HG02588 (cell line): ENCODE measurements at regions not wholly inside any gene's neighbourhood (a gene's known extent, or its start where the extent isn't known, plus 50 kb on each side); places are given as distances from the start of the nearest gene placed in this dataset.
"Not testable (repeated sequence)": the region's sequence is repeated elsewhere in the genome, so short reads cannot be mapped to it uniquely, and the experiment has no call there.

Experiments used
- ATAC-seq: cut with Tn5 transposase; IDR thresholded peaks from one replicate; pipeline ENCODE4 v1.9.1; 2021; ENCODE audit warnings: mild to moderate bottlenecking, moderate library complexity; ENCODE audit not compliant: unreplicated experiment

GRCh38 chr3:70519026-70519425 lies 206.6 kb upstream of the MDFIC2 start:
- ATAC-seq = no peak

GRCh38 chr3:70518356-70518755 lies 205.9 kb upstream of the MDFIC2 start:
- no peak for ATAC-seq

GRCh38 chr3:70517124-70517890 lies 204.9 kb upstream of the MDFIC2 start:
- ATAC-seq = no peak

- ATAC-seq = no peak
Measured at GRCh38 chr3:70516076-70516475, 203.6 kb upstream of the MDFIC2 start.

- ATAC-seq = no peak
Measured at GRCh38 chr3:70507486-70507885, 195.0 kb upstream of the MDFIC2 start.

GRCh38 chr3:70506775-70507174 lies 194.3 kb upstream of the MDFIC2 start:
- ATAC-seq = no peak

GRCh38 chr3:70501561-70501960 lies 189.1 kb upstream of the MDFIC2 start:
- no peak for ATAC-seq

GRCh38 chr3:70488816-70489215 lies 176.4 kb upstream of the MDFIC2 start:
- no peak for ATAC-seq

GRCh38 chr3:70488131-70488530 lies 175.7 kb upstream of the MDFIC2 start:
- ATAC-seq = no peak

GRCh38 chr3:70486414-70487017 lies 174.1 kb upstream of the MDFIC2 start:
- ATAC-seq = no peak

GRCh38 chr3:70476174-70476573 lies 163.7 kb upstream of the MDFIC2 start:
- no peak for ATAC-seq

- ATAC-seq = no peak
Measured at GRCh38 chr3:70471464-70472342, 159.3 kb upstream of the MDFIC2 start.

- ATAC-seq = no peak
Measured at GRCh38 chr3:70466096-70466495, 153.7 kb upstream of the MDFIC2 start.

GRCh38 chr3:70464876-70465275 lies 152.4 kb upstream of the MDFIC2 start:
- ATAC-seq = no peak

GRCh38 chr3:70464465-70464864 lies 152.0 kb upstream of the MDFIC2 start:
- no peak for ATAC-seq

GRCh38 chr3:70450220-70450619 lies 137.8 kb upstream of the MDFIC2 start:
- not testable (repeated sequence) for ATAC-seq

- not testable (repeated sequence) for ATAC-seq
Measured at GRCh38 chr3:70435422-70435821, 123.0 kb upstream of the MDFIC2 start.

- ATAC-seq = no peak
Measured at GRCh38 chr3:70433091-70433490, 120.7 kb upstream of the MDFIC2 start.

- ATAC-seq = no peak
Measured at GRCh38 chr3:70431911-70432310, 119.5 kb upstream of the MDFIC2 start.

- ATAC-seq = no peak
Measured at GRCh38 chr3:70426071-70426470, 113.6 kb upstream of the MDFIC2 start.

GRCh38 chr3:70421506-70421905 lies 109.1 kb upstream of the MDFIC2 start:
- ATAC-seq = no peak

GRCh38 chr3:70409018-70409417 lies 96.6 kb upstream of the MDFIC2 start:
- no peak for ATAC-seq
